ENCODE measurements at regions not wholly inside any gene's neighbourhood (a gene's known extent, or its start where the extent isn't known, plus 50 kb on each side); places are given as distances from the start of the nearest gene placed in this dataset.

- Histone ChIP-seq H3K4me3 (ENCODE audit: low read length) (no peak overlapping the region), H3K36me3 (ENCODE audit: low read depth, low read length) (no peaks in the 10 kb centered on the region), H2AFZ (ENCODE audit: low read length) (no peak overlapping the region), H3K4me2 (ENCODE audit: low read length) (no peak overlapping the region), H3K27ac (ENCODE audit: low read length) (no peak overlapping the region), H3K4me1 (ENCODE audit: insufficient read depth, low read length) (peaks cover 5% of the 10 kb centered on the region; the same call in 1 of the 2 replicates), H3K79me2 (ENCODE audit: low read length) (no peaks in the 10 kb centered on the region), H3K27me3 (ENCODE audit: low read length) (peaks cover 58% of the 10 kb centered on the region), H3F3A (ENCODE audit: low read length, unreplicated experiment) (no peaks in the 10 kb centered on the region), H3K9ac (ENCODE audit: low read length) (no peak overlapping the region), H3K9me3 (ENCODE audit: low read length) (no peaks in the 10 kb centered on the region), H3K9me2 (replicated peaks; ENCODE audit: low read length) (no peaks in the 10 kb centered on the region), H4K20me1 (ENCODE audit: low read length) (no peaks in the 10 kb centered on the region)
- intact Hi-C loops (cut with micrococcal nuclease) = no loop called here
- ChIA-PET POLR2A (ENCODE audit: unreplicated experiment) (no interaction called here), CTCF (no interaction called here)
- BruUV-seq (replicated peaks) = no TSS peak
- DNase-seq (no peak), ATAC-seq (no peak)
- no peak for TF ChIP-seq EZH2phosphoT487 (IDR thresholded peaks at IDR 0.05; ENCODE audit: borderline replicate concordance, low read length)
- TF ChIP-seq CTCF (conservative IDR thresholded peaks at IDR 0.05; ENCODE audit: low read depth, low read length) = no peak
- TF ChIP-seq EZH2 (IDR thresholded peaks at IDR 0.05; ENCODE audit: low read length, unreplicated experiment) = no peak
These were observed 158.5 kb downstream of the ID4 start for GRCh38 chr6:19995575-19996257.

- Histone ChIP-seq H3K36me3 (ENCODE audit: low read depth, low read length) (no peaks in the 10 kb centered on the region), H2AFZ (ENCODE audit: low read length) (no peak overlapping the region), H3K9me3 (ENCODE audit: low read length) (no peaks in the 10 kb centered on the region), H3K27ac (ENCODE audit: low read length) (no peak overlapping the region), H3K9me2 (replicated peaks; ENCODE audit: low read length) (no peaks in the 10 kb centered on the region; the same call in 1 of the 2 replicates), H3K9ac (ENCODE audit: low read length) (no peak overlapping the region), H3K4me3 (ENCODE audit: low read length) (no peak overlapping the region), H3K79me2 (ENCODE audit: low read length) (no peaks in the 10 kb centered on the region), H3K4me1 (ENCODE audit: insufficient read depth, low read length) (peaks cover 5% of the 10 kb centered on the region; the same call in 1 of the 2 replicates), H4K20me1 (ENCODE audit: low read length) (no peaks in the 10 kb centered on the region), H3K27me3 (ENCODE audit: low read length) (peaks cover 46% of the 10 kb centered on the region), H3F3A (ENCODE audit: low read length, unreplicated experiment) (no peaks in the 10 kb centered on the region), H3K4me2 (ENCODE audit: low read length) (no peak overlapping the region)
- intact Hi-C loops (cut with micrococcal nuclease) = no loop called here
- CTCF ChIA-PET = no interaction called here
- no TSS peak for BruUV-seq (replicated peaks)
- no peak for DNase-seq
- ATAC-seq = no peak
- POLR2A ChIA-PET (ENCODE audit: unreplicated experiment) = no interaction called here
- TF ChIP-seq CTCF (conservative IDR thresholded peaks at IDR 0.05; ENCODE audit: low read depth, low read length) = no peak
- no peak for TF ChIP-seq EZH2 (IDR thresholded peaks at IDR 0.05; ENCODE audit: low read length, unreplicated experiment)
- TF ChIP-seq EZH2phosphoT487 (IDR thresholded peaks at IDR 0.05; ENCODE audit: borderline replicate concordance, low read length) = no peak
These were observed 159.9 kb downstream of the ID4 start for GRCh38 chr6:19997104-19997503.

- CTCF ChIA-PET = no interaction called here
These were observed 161.4 kb downstream of the ID4 start for GRCh38 chr6:19998541-19998940.

More at GRCh38 chr6:19998541-19998940, 161.4 kb downstream of the ID4 start:
- H3K4me2 ChIP-seq (ENCODE audit: low read length) = no peak overlapping the region
- H3K9ac ChIP-seq (ENCODE audit: low read length) = no peak overlapping the region
- H3K36me3 ChIP-seq (ENCODE audit: low read depth, low read length) = no peaks in the 10 kb centered on the region
- no peak overlapping the region for H2AFZ ChIP-seq (ENCODE audit: low read length)
- H3F3A ChIP-seq (ENCODE audit: low read length, unreplicated experiment) = no peaks in the 10 kb centered on the region
- H3K9me2 ChIP-seq (replicated peaks; ENCODE audit: low read length) = no peaks in the 10 kb centered on the region; the same call in 1 of the 2 replicates
- H3K79me2 ChIP-seq (ENCODE audit: low read length) = no peaks in the 10 kb centered on the region
- POLR2A ChIA-PET (ENCODE audit: unreplicated experiment) = no interaction called here
- no peaks in the 10 kb centered on the region for H4K20me1 ChIP-seq (ENCODE audit: low read length)
- DNase-seq (no peak), ATAC-seq (no peak)
- H3K4me3 ChIP-seq (ENCODE audit: low read length) = no peak overlapping the region
- H3K9me3 ChIP-seq (ENCODE audit: low read length) = no peaks in the 10 kb centered on the region
- peaks cover 5% of the 10 kb centered on the region; the same call in 1 of the 2 replicates for H3K4me1 ChIP-seq (ENCODE audit: insufficient read depth, low read length)
- H3K27ac ChIP-seq (ENCODE audit: low read length) = no peak overlapping the region
- H3K27me3 ChIP-seq (ENCODE audit: low read length) = peaks cover 44% of the 10 kb centered on the region
- BruUV-seq (replicated peaks) = no TSS peak
- intact Hi-C loops (cut with micrococcal nuclease) = no loop called here
- TF ChIP-seq EZH2 (IDR thresholded peaks at IDR 0.05; ENCODE audit: low read length, unreplicated experiment) (no peak), CTCF (conservative IDR thresholded peaks at IDR 0.05; ENCODE audit: low read depth, low read length) (no peak), EZH2phosphoT487 (IDR thresholded peaks at IDR 0.05; ENCODE audit: borderline replicate concordance, low read length) (no peak)
